HG02852 (cell line): ENCODE measurements at regions not wholly inside any gene's neighbourhood (a gene's known extent, or its start where the extent isn't known, plus 50 kb on each side); places are given as distances from the start of the nearest gene placed in this dataset.
"Not testable (repeated sequence)": the region's sequence is repeated elsewhere in the genome, so short reads cannot be mapped to it uniquely, and the experiment has no call there.

ENCODE experiments used
- ATAC-seq: cut with Tn5 transposase; IDR thresholded peaks from one replicate; pipeline ENCODE4 v1.9.1; 2021; ENCODE audit warnings: mild to moderate bottlenecking, moderate library complexity; ENCODE audit not compliant: unreplicated experiment

DNA sequence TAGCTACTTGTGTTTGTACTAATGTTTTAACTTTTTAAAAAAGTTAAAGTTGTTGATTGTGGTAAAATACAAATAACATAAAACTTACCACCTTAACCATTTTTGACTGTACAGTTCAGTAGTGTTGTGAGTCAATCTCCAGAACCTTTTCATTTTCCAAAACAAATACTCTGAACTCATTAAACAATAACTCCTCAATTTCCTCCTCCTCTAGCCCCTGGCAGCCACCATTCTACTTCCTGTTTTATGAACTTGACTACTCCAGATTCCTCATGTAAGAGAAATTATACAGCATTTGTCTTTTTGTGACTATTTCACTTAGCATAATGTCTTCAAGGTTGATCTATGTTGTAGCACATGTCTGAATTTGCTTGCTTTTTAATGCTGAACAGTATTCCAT is 299.1 kb upstream of the AMIGO2 start:
- ATAC-seq = no peak

DNA sequence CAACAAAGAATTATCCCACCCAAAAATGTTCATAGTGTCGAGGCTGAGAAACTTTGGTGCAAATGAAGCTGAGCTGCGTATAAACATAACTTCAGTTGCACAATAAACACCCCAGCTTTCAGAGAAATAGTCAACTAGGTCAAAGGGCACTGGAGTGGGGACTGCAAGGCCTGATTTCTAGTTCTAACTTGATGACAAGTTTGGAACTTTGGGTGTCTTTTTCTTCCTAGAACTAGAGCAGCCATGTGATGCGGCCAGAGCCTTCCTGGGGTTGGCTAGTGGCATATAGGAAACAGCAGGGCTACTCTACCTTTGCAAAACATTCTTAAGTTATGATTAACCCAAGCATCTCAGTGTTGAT is 298.4 kb upstream of the AMIGO2 start:
- ATAC-seq = no peak

DNA sequence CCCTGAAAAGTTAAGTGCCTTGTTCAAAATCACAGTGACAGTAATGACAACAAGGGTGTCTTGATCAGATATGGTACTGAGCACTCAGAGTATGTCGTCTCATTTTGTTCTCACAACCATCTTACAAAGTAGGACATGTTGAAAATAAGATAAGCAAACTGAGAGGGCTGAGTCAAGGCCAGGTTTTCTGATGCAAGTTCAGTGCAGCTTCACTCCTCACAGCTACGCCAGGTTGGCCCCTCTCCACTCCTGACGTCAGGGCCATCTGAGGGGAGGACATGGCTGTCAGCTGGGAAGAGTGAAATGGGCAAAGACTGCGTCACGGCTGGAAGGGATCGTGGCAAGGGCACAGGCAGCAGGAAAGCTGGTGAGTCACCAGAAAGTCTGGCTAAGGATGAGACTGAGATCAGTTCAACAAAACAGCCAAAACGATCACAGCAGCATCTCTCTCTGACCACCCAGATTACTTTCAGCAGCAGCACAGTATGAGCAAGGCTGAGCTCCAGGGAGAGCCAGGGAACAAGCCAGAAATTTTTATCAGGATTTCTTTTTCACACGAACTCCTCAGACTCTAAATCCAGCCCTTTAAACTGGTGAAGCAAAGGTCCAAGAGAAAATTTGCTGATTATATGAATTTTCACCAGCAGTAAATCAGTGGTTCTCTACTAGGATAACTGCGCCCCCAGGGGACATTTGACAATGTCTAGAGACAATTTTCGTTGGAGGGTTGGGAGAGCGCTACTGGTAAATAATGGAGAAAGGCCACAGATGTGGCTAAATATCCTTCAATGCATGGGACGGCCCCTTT is 297.9 kb upstream of the AMIGO2 start:
- ATAC-seq = no peak

DNA sequence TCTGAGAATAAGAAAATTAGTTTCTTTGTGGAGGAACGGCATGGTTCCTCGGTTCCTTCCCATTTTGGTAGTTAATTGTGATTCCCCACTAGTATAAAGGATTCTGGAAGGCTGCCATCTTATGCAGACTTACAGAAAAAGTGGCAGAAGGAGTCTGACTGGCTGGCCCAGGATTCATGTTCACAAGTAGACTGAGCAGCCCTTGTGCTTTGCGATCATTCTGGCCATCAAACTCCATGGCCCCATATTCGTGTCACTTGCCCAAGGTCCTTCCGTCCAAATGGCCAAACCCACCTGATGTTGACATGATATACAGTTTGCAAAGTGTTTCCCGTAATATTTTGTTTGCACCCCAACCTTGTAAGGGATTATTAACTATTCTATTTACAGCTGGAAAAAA is 297.2 kb upstream of the AMIGO2 start:
- ATAC-seq = no peak

DNA sequence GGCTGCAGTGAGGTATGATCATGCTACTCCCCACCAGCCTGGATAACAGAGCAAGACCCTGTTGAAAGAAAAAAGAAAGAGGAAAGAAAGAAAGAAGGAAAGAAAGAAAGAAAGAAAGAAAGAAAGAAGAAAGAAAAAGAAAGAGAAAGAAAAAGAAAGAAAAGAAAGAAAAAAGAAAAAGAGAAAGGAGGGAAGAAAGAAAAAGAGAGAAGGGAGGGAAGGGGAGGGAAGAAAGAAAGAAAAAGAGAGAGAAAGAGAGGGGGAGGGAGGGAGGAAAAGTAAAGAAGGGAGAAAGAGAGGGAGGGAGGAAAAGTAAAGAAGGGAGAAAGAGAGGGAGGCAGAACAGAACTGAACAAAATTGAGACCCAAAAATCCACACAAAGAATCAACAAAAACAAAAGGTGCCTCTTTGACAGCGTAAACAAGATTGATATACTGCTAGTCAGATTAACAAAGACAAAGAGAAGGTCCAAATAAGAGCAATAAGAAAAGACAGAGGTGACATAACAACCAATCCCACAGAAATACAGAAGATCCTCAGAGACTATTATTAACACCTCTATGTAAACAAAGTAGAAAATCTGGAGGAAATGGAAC is 293.9 kb upstream of the AMIGO2 start:
- no peak for ATAC-seq

DNA sequence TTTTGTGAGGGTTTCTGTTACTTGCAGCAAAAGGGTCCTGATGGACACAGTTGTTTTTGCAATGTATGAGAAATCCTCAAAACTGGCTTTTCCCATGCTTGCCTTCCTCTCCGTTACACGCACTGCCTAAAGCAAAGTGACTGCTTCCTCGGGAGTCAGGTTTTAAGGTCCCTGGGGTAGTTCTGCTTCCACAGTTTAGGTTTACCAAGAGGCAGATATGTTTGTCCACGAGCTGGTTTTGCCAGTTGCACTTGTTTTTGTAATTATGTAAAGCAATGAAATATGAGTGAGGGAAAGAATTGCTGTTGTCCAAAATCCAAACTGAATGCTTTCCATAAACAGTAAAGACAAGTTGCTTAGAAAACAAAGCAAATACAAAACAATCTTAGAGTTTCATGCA is 290.7 kb upstream of the AMIGO2 start:
- no peak for ATAC-seq

DNA sequence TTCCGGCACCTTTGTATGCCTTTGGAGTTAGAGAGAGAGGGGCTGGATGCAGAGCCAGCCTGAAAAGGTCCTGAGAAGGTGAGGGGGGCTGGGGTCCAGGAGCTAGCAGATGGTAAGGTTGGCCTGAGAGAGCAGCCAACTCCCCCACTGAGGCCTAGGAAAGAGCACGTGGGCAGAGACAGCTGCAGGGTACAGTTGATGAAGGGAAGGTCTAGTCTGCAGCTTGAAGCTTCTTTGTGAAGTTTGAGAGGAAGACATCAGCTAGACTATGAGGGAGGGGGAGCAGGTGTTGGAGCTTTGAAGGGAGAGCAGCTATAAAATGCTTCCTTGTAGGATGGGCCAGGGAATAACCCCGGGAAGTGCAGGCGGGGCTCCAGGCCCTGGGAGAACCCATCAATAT is 289.3 kb upstream of the AMIGO2 start:
- ATAC-seq = no peak

DNA sequence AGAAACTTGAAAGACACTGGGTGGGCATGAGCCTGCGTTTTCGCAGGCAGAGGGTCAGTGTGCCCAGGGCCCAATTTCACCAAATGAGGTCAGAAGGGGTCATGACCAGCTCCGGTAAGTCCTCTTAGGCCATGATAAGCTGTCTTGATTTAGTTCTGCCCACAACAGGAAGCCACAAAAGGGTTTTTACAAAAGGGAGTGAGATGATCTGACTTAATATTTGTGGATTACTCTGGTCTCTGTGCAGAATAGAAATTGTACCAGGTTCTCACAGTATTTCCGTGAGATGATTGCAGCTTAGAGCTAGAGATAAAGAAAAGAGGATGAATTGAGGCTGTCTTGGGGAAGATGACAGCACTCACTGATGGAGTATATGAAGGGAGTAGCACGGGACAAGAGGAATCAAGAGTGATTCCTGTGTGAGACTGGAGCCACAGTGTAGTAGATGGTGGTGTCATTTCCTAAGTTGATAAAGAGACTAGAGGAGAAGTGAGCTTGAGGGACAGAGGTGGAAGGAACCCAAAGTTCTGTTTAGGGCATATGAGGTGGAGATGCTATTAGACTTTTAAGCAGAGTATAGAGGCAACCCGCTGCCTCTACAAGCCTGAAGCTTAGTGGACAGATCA is 288.3 kb upstream of the AMIGO2 start:
- ATAC-seq = no peak

DNA sequence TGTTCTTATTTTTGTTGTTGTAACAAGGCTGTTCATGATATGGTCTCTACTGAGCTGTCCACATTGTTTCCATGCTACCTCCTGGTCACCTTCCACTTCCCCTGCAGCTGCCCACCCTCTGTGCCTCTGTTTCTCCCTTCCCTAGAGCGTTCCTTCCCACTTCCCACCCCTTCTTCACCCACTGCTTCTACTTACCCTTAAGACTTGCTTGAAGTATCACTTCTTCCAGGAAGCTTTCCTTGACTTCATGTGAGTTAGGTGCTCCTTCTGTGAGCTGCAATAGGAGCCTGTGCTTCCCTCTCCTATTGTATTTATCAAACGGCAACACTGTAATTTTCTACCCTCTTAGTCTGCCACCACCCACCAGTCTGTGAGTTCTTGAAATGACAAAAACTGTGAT is 286.8 kb upstream of the AMIGO2 start:
- ATAC-seq = no peak

DNA sequence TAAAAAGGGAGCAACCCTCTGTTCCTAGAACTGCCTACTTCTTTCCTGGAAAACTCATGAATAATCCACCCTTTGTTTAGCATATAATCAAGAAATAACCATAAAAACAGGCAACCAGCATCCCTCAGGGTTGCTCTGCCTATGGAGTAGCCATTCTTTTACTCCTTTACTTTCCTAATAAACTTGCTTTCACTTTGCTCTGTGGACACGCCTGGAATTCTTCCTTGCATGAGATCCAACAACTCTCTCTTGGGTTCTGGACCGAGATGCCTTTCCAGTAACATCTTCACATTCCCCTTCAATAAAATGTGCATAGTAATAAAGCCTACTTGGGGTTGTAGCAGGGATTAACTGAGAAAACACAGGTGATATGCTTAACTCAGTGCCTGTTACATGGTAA is 286.4 kb upstream of the AMIGO2 start:
- no peak for ATAC-seq

DNA sequence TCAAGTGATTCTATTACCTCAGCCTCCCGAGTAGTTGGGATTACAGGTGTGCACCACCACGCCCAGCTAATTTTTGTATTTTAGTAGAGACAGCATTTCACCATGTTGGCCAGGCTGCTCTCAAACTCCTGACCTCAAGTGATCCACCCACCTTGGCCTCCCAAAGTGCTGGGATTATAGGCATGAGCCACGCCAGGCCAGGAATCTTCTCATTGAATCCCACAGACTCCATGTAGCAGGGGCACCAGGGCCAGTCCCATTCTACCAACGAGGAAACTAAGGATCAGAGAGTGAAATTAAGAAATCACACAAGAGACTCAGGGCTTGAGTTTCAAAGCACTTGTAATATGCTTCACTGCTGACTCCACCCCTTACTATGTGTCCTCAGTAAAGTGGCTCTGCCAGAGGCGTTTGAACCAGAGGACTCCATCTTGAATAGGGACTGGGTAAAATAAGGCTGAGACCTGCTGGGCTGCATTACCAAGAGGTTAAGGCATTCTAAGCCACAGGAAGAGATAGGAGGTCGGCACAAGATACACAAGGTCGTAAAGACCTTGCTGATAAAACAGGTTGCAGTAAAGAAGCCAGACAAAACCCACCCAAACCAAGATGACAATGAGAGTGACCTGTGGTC is 285.8 kb upstream of the AMIGO2 start:
- not testable (repeated sequence) for ATAC-seq

DNA sequence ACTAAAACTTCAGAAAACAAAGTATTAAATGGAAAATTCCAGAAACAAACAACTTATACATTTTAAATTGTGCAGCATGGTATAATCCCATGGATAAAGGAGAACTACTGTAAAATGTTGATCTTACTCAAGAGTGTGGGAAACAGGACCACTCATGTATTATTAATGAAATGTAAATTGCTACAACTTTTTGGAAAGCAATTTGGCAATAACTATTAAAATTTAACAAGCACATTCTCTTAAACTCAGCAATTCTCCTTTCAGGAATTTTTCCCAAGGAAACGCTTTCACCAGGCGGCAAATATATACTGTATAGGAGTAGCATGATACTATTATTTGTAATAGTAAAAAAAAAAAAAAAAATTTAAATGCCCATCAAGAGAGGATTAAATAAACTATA is 284.5 kb upstream of the AMIGO2 start:
- ATAC-seq = no peak

DNA sequence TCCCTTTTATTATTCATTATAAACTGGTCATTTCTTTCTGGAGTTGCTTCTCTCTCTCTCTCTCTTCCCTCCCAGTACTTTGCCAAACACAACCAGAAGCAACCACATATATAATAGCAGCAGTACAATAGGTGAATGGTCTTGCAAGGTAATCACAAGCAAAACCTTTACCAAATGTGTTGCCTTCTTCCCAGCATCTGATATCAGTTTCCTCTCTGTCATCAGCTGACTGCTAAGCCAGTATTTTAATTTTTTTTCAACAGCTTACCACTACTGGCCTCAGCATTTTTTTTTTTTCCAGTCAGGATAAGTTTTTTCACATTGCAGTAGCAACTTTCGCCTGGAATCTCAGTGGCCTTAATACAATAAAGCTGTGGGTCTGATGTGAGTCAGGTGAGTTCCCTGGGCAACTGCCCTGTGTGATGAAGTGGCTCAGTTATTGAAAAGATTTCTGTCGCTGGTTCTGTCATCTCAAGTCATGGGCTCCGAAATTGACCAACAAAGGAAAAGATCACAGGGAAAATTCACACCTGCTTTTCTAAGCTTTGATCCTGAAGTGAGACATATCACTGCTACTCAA is 282.5 kb upstream of the AMIGO2 start:
- no peak for ATAC-seq

DNA sequence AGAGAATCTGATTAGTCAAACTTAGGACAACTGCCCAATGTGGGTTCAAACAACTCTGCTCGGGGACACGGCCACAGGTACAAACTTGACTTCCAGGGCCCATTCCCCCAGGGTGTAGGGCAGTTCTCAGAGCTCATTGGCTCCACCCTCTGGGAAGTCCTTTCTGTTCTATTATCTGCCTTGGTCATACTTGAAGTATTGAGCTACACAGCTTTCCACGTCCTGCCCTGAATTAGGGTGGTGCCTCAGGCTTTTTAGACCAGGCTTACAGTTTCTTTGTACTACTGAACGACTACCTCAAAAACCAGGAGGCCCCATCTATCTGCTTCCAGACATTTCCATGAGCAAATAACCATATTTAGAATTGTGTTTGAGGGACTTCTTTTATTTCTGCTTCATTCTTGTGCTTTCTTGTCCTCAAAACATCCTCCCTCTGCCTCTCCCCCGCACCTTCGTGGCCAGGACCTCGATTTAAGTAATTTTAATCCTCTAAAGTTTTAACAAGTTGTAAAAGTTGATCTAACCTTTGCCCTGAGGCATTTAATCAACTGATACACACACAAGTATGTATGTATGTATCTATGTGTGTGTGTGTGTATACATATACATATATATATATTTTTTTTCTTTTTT is 281.7 kb upstream of the AMIGO2 start:
- ATAC-seq = peak; percentile 58

DNA sequence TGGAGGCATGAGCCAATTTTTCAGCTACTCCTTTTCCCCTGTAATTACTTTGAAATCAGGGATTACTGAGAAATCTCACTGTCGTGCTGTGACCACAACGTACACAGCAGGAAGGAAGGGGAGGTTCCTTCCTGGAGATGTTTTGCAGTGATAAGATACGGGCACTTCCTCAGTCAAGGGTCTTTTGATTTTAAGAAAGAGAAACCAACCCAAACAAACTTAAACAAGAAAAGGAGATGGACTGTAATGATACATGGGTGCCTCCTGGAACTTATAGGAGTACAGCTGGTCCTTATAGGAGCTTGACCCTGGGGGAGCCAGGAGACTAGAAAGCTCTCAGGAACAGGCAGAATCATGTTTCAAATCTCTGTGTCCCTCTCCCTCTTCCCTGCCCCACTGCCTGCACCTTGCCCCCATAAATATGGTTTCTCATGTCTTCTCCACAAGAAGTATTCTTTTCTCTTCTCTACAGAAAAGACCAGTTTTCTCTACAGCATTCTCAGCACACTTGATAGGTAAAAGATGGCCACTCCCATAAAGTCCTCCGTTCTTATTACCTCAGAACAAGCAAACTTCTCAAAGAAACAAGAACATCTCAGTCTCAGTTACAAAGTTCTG is 281.1 kb upstream of the AMIGO2 start:
- ATAC-seq = peak; percentile 5

DNA sequence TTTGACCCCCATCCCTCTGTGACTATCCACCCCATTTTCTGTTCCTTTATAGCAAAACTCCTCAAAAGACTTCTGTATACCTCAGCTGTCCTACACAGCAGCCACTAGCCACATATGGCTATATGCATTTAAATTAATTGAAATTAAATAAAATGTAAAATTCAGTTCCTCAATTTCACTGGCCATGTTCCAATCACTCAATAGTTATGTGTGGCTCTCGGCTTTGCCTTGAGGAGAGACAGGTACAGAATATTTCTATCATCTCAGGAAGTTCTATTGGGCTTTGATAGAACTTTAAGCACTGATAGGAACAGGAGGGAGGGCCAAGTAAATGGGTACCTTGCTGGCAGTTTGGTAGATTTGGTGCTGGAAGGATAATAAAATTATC is 280.3 kb upstream of the AMIGO2 start:
- ATAC-seq = no peak

DNA sequence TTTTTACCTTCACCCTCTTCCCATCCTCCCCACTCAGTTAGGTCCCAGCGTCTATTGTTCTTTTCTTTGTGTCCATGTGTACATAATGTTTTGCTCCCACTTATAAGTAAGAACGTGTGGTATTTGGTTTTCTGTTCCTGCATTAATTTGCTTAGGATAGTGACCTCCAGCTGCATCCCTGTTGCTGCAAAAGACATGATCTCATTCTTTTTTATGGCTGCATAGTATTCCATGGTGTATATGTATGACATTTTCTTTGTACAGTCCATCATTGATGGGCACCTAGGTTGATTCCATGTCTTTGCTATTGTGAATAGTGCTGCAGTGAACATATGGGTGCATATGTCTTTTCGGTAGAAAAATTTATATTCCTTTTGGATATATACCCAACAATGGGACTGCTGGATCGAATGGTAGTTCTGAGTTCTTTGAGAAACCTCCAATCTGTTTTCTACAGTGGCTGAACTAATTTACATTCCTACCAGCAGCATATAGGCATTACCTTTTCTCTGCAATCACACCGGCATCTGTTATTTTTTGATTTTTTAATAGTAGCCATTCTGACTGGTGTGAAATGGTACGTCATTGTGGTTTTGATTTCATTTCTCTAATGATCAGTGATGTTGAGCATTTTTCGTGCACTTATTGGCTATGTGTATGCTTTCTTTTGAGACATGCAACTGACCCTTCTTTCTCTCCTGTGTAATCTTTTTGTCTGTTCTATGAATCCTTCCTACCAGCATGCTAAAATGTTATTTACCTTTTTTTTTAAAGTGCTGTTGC is 279.7 kb upstream of the AMIGO2 start:
- ATAC-seq = no peak

DNA sequence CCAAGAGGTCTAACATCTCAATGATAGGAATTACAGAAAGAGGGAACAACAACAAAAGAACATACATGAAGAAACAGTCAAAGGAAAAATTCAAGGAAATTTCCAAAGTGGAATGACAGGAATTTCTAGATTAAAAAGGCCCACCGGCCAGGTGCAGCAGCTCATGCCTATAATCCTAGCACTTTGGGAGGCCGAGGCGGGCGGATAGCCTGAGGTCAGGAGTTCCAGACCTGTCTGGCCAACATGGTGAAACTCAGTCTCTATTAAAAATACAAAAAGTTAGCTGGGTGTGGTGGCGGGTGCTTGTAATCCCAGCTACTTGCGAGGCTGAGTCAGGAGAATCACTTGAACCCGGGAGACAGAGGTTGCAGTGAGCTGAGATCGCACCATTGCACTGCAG is 277.2 kb upstream of the AMIGO2 start:
- not testable (repeated sequence) for ATAC-seq

DNA sequence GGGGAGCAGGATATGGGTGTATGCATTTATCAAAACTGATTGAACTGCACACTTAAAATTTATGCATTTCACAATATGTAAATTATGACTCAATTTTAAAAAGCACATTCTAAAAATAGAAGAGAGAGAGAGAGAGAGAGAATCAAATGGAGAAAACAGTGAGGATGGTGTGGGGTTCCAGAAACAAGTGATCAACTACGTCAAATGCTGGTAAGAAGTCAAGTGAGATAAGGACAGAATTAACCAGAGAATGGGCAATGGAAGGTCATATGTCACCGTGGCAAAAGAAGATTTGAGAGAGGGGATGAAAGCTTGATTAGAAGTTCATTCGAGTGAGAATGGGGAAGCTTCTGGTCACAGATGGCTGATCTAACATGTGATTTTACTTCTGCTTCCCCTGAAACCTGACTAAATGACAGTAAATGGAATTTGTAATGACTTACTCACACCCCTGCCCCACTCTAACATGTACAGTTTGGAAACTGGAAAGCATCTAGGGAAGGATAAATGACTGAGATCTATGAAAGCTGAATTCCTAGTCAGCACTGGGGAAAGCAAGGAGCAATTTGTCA is 276.5 kb upstream of the AMIGO2 start:
- ATAC-seq = peak; percentile 80

DNA sequence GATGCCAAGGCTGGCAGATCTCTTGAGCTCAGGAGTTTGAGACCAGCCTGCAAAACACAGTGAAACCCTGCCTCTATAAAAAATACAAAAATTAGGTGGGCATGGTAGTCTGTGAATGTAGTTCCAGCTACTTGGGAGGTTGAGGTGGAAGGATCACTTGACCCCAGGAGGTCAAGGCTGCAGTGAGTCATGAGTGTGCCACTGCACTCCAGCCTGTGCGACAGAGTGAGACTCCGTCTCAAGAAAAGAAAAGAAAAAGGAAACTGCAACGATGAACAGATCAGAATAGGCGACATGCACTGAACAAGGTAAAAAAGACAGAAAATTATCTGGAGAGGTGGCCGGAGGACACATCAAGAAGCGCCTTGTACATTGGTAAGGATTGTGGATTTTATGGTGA is 273.7 kb upstream of the AMIGO2 start:
- ATAC-seq = no peak
